Islet of Langerhans (tissue), 1 donor: ENCODE measurements at regions not wholly inside any gene's neighbourhood (a gene's known extent, or its start where the extent isn't known, plus 50 kb on each side); places are given as distances from the start of the nearest gene placed in this dataset.
A peak's percentile ranks its signal among the peaks of the same experiment; 100 is the strongest.

Experiments
- FAIRE-seq: peaks from one replicate; lab custom pipeline; 2011; peaks lifted over from hg19 to GRCh38; lab: Jason Lieb, UNC

- FAIRE-seq, result no peak
These were observed 152.9 kb upstream of the NFIB start for GRCh38 chr9:14466828-14467227.

GRCh38 chr9:14466429-14466818 is 152.5 kb upstream of the NFIB start:
- FAIRE-seq, result no peak

GRCh38 chr9:14462950-14463349 is 149.0 kb upstream of the NFIB start:
- FAIRE-seq, result no peak

- FAIRE-seq, result no peak
These were observed 141.3 kb upstream of the NFIB start for GRCh38 chr9:14455243-14455642.

- no peak for FAIRE-seq
These were observed 139.3 kb upstream of the NFIB start for GRCh38 chr9:14453286-14453685.

- no peak for FAIRE-seq
These were observed 138.6 kb upstream of the NFIB start for GRCh38 chr9:14452539-14452938.

- no peak for FAIRE-seq
These were observed 138.0 kb upstream of the NFIB start for GRCh38 chr9:14451949-14452348.

GRCh38 chr9:14447103-14447502 is 133.2 kb upstream of the NFIB start:
- FAIRE-seq, result no peak

GRCh38 chr9:14445946-14446345 is 132.0 kb upstream of the NFIB start:
- no peak for FAIRE-seq

GRCh38 chr9:14442956-14443355 is 129.0 kb upstream of the NFIB start:
- no peak for FAIRE-seq

GRCh38 chr9:14441976-14442651 is 128.2 kb upstream of the NFIB start:
- no peak for FAIRE-seq

- no peak for FAIRE-seq
These were observed 127.2 kb upstream of the NFIB start for GRCh38 chr9:14441115-14441514.

- FAIRE-seq, result no peak
These were observed 126.1 kb upstream of the NFIB start for GRCh38 chr9:14440062-14440461.

GRCh38 chr9:14439555-14439954 is 125.6 kb upstream of the NFIB start:
- FAIRE-seq, result no peak

GRCh38 chr9:14438232-14439021 is 124.5 kb upstream of the NFIB start:
- no peak for FAIRE-seq

GRCh38 chr9:14437354-14438231 is 123.7 kb upstream of the NFIB start:
- FAIRE-seq, result no peak

GRCh38 chr9:14435871-14436270 is 121.9 kb upstream of the NFIB start:
- FAIRE-seq, result no peak

- FAIRE-seq, result no peak
These were observed 121.2 kb upstream of the NFIB start for GRCh38 chr9:14434971-14435718.

- FAIRE-seq, result no peak
These were observed 120.2 kb upstream of the NFIB start for GRCh38 chr9:14434158-14434504.

- peak; percentile 27 for FAIRE-seq
These were observed 119.6 kb upstream of the NFIB start for GRCh38 chr9:14433351-14434157.

GRCh38 chr9:14432666-14433350 is 118.9 kb upstream of the NFIB start:
- FAIRE-seq, result no peak
